HG03469 (cell line): ENCODE measurements at regions not wholly inside any gene's neighbourhood (a gene's known extent, or its start where the extent isn't known, plus 50 kb on each side); places are given as distances from the start of the nearest gene placed in this dataset.
"Not testable (repeated sequence)": the region's sequence is repeated elsewhere in the genome, so short reads cannot be mapped to it uniquely, and the experiment has no call there.

Experiments used
- ATAC-seq: cut with Tn5 transposase; IDR thresholded peaks from one replicate; pipeline ENCODE4 v1.9.1; 2021; ENCODE audit warnings: mild to moderate bottlenecking, moderate library complexity, moderate number of reproducible peaks; ENCODE audit not compliant: unreplicated experiment

GRCh38 chr2:56018267-56018666 lies 94.7 kb upstream of the EFEMP1 start:
- ATAC-seq, result no peak

GRCh38 chr2:56021136-56021474 lies 97.5 kb upstream of the EFEMP1 start:
- ATAC-seq, result no peak

- no peak for ATAC-seq
Measured at GRCh38 chr2:56021579-56021978, 98.0 kb upstream of the EFEMP1 start.

GRCh38 chr2:56025469-56026193 lies 102.0 kb upstream of the EFEMP1 start:
- ATAC-seq, result no peak

GRCh38 chr2:56026828-56027227 lies 103.2 kb upstream of the EFEMP1 start:
- no peak for ATAC-seq

- ATAC-seq, result no peak
Measured at GRCh38 chr2:56030062-56030461, 106.5 kb upstream of the EFEMP1 start.

GRCh38 chr2:56030901-56031300 lies 107.3 kb upstream of the EFEMP1 start:
- ATAC-seq, result no peak

GRCh38 chr2:56034258-56034657 lies 110.7 kb upstream of the EFEMP1 start:
- ATAC-seq, result no peak

GRCh38 chr2:56040189-56040588 lies 116.6 kb upstream of the EFEMP1 start:
- ATAC-seq, result no peak

GRCh38 chr2:56040834-56041233 lies 117.3 kb upstream of the EFEMP1 start:
- no peak for ATAC-seq

GRCh38 chr2:56047136-56047535 lies 123.6 kb upstream of the EFEMP1 start:
- ATAC-seq, result no peak

- ATAC-seq, result no peak
Measured at GRCh38 chr2:56049233-56049845, 125.8 kb upstream of the EFEMP1 start.

GRCh38 chr2:56053679-56054078 lies 130.1 kb upstream of the EFEMP1 start:
- ATAC-seq, result no peak

GRCh38 chr2:56055405-56055804 lies 128.4 kb upstream of the CCDC85A start:
- no peak for ATAC-seq

GRCh38 chr2:56061327-56061726 lies 122.5 kb upstream of the CCDC85A start:
- ATAC-seq, result not testable (repeated sequence)

- ATAC-seq, result no peak
Measured at GRCh38 chr2:56068746-56069145, 115.0 kb upstream of the CCDC85A start.

GRCh38 chr2:56077359-56077915 lies 106.4 kb upstream of the CCDC85A start:
- ATAC-seq, result no peak

- no peak for ATAC-seq
Measured at GRCh38 chr2:56082665-56083064, 101.1 kb upstream of the CCDC85A start.

- no peak for ATAC-seq
Measured at GRCh38 chr2:56084111-56084901, 99.5 kb upstream of the CCDC85A start.

- ATAC-seq, result no peak
Measured at GRCh38 chr2:56086336-56086735, 97.5 kb upstream of the CCDC85A start.

GRCh38 chr2:56088411-56088810 lies 95.4 kb upstream of the CCDC85A start:
- no peak for ATAC-seq

GRCh38 chr2:56089931-56090330 lies 93.9 kb upstream of the CCDC85A start:
- ATAC-seq, result no peak
